ENCODE measurements at regions not wholly inside any gene's neighbourhood (a gene's known extent, or its start where the extent isn't known, plus 50 kb on each side); places are given as distances from the start of the nearest gene placed in this dataset.

- POLR2A ChIA-PET, result no interaction called here
- FAIRE-seq, result no peak
- H3K79me2 ChIP-seq (ENCODE audit: control insufficient read depth, insufficient read depth, low read length), result no peaks in the 10 kb centered on the region
- no peak overlapping the region for H3K4me3 ChIP-seq
- SMC1A ChIA-PET (ENCODE audit: uncharacterized antibody, unreplicated experiment), result no interaction called here
- in situ Hi-C loops (cut with MboI) (no loop called here), intact Hi-C loops (cut with micrococcal nuclease; ENCODE audit: unreplicated experiment) (no loop called here)
- TF ChIP-seq EED (IDR thresholded peaks at IDR 0.05; ENCODE audit: low read depth), result no peak
- no peak for TF ChIP-seq SREBF2 (IDR thresholded peaks at IDR 0.05; ENCODE audit: low read length)
- no peak for TF ChIP-seq NR2C1 (IDR thresholded peaks at IDR 0.05)
- no peak for TF ChIP-seq IKZF2 (IDR thresholded peaks at IDR 0.05)
- TF ChIP-seq, protein P1, sequence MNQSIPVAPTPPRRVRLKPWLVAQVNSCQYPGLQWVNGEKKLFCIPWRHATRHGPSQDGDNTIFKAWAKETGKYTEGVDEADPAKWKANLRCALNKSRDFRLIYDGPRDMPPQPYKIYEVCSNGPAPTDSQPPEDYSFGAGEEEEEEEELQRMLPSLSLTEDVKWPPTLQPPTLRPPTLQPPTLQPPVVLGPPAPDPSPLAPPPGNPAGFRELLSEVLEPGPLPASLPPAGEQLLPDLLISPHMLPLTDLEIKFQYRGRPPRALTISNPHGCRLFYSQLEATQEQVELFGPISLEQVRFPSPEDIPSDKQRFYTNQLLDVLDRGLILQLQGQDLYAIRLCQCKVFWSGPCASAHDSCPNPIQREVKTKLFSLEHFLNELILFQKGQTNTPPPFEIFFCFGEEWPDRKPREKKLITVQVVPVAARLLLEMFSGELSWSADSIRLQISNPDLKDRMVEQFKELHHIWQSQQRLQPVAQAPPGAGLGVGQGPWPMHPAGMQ (IDR thresholded peaks at IDR 0.05; ENCODE audit: borderline replicate concordance), result no peak
- no peak for TF ChIP-seq TBL1XR1 (IDR thresholded peaks at IDR 0.05; ENCODE audit: low read depth, low read length)
- no peak for TF ChIP-seq CBX5 (IDR thresholded peaks at IDR 0.05; ENCODE audit: low read depth)
- no peak for TF ChIP-seq CBX3 (IDR thresholded peaks at IDR 0.05; ENCODE audit: borderline replicate concordance, low read depth)
- no peak overlapping the region for H3K9ac ChIP-seq (ENCODE audit: control insufficient read depth, insufficient read depth, low read length)
- no peak for DNase-seq (ENCODE audit: low read depth, low spot score)
- no peaks in the 10 kb centered on the region for H3K9me3 ChIP-seq (replicated peaks; ENCODE audit: control insufficient read depth, insufficient read depth, low read length)
- 9% methylated on average over 3 of the region's 4 CpGs for WGBS (ENCODE audit: insufficient coverage, insufficient replicate concordance, low lambda C conversion rate, missing lambda C conversion rate)
- no peaks in the 10 kb centered on the region for H3K4me1 ChIP-seq (ENCODE audit: control insufficient read depth, insufficient read depth, low read length)
- no peak for ATAC-seq
- RAD21 ChIA-PET (ENCODE audit: unreplicated experiment), result no interaction called here
- no peak overlapping the region for H3K27ac ChIP-seq (ENCODE audit: control insufficient read depth, insufficient read depth)
- no TSS peak for BruUV-seq (replicated peaks)
- no peak overlapping the region for H2AFZ ChIP-seq (ENCODE audit: control insufficient read depth, low read depth, low read length)
- no peak overlapping the region for H3K4me2 ChIP-seq (ENCODE audit: control insufficient read depth, insufficient read depth)
- H3K36me3 ChIP-seq (ENCODE audit: control insufficient read depth in 2 of 2, insufficient read depth in 2 of 2, low read length in 1 of 2), result no peaks in the 10 kb centered on the region
- no peaks in the 10 kb centered on the region for H3K27me3 ChIP-seq (replicated peaks in 1 of 2; ENCODE audit: control insufficient read depth in 2 of 2, insufficient read depth in 2 of 2, low read length in 1 of 2)
- CTCF ChIA-PET, result no interaction called here
- no peaks in the 10 kb centered on the region for H4K20me1 ChIP-seq (ENCODE audit: control insufficient read depth, insufficient read depth)
Measured at GRCh38 chr5:166093312-166093711, 2198.1 kb upstream of the WWC1 start.

GRCh38 chr5:166102947-166103346 is 2188.5 kb upstream of the WWC1 start:
- H3K9ac ChIP-seq (ENCODE audit: control insufficient read depth, insufficient read depth, low read length), result no peak overlapping the region
- no peaks in the 10 kb centered on the region for H3K9me3 ChIP-seq (replicated peaks; ENCODE audit: control insufficient read depth, insufficient read depth, low read length)
- intact Hi-C loops (cut with micrococcal nuclease; ENCODE audit: unreplicated experiment) (no loop called here), in situ Hi-C loops (cut with MboI) (no loop called here)
- H3K79me2 ChIP-seq (ENCODE audit: control insufficient read depth, insufficient read depth, low read length), result no peaks in the 10 kb centered on the region
- no peak for DNase-seq (ENCODE audit: low read depth, low spot score)
- H3K36me3 ChIP-seq (ENCODE audit: control insufficient read depth in 2 of 2, insufficient read depth in 2 of 2, low read length in 1 of 2), result no peaks in the 10 kb centered on the region
- no peak for ATAC-seq
- H3K4me2 ChIP-seq (ENCODE audit: control insufficient read depth, insufficient read depth), result no peak overlapping the region
- H3K4me1 ChIP-seq (ENCODE audit: control insufficient read depth, insufficient read depth, low read length), result no peaks in the 10 kb centered on the region
- BruUV-seq (replicated peaks), result no TSS peak
- H3K27ac ChIP-seq (ENCODE audit: control insufficient read depth, insufficient read depth), result no peak overlapping the region
- H3K4me3 ChIP-seq, result no peak overlapping the region
- ChIA-PET CTCF (no interaction called here), POLR2A (no interaction called here), RAD21 (ENCODE audit: unreplicated experiment) (no interaction called here), SMC1A (ENCODE audit: uncharacterized antibody, unreplicated experiment) (no interaction called here)
- WGBS (ENCODE audit: insufficient coverage, insufficient replicate concordance, low lambda C conversion rate, missing lambda C conversion rate), result 43% methylated on average over 10 of the region's 10 CpGs
- no peak overlapping the region for H2AFZ ChIP-seq (ENCODE audit: control insufficient read depth, low read depth, low read length)
- H3K27me3 ChIP-seq (replicated peaks in 1 of 2; ENCODE audit: control insufficient read depth in 2 of 2, insufficient read depth in 2 of 2, low read length in 1 of 2), result no peaks in the 10 kb centered on the region
- FAIRE-seq, result no peak
- no peaks in the 10 kb centered on the region for H4K20me1 ChIP-seq (ENCODE audit: control insufficient read depth, insufficient read depth)
- no peak for TF ChIP-seq GATAD2B (conservative IDR thresholded peaks at IDR 0.05; ENCODE audit: low read depth)
- TF ChIP-seq CBFB (IDR thresholded peaks at IDR 0.05; ENCODE audit: low read depth), result no peak
- TF ChIP-seq, protein P2, sequence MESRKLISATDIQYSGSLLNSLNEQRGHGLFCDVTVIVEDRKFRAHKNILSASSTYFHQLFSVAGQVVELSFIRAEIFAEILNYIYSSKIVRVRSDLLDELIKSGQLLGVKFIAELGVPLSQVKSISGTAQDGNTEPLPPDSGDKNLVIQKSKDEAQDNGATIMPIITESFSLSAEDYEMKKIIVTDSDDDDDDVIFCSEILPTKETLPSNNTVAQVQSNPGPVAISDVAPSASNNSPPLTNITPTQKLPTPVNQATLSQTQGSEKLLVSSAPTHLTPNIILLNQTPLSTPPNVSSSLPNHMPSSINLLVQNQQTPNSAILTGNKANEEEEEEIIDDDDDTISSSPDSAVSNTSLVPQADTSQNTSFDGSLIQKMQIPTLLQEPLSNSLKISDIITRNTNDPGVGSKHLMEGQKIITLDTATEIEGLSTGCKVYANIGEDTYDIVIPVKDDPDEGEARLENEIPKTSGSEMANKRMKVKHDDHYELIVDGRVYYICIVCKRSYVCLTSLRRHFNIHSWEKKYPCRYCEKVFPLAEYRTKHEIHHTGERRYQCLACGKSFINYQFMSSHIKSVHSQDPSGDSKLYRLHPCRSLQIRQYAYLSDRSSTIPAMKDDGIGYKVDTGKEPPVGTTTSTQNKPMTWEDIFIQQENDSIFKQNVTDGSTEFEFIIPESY (IDR thresholded peaks at IDR 0.05), result no peak
- no peak for TF ChIP-seq SMAD5 (IDR thresholded peaks at IDR 0.05; ENCODE audit: low read depth)
- no peak for TF ChIP-seq TARDBP (IDR thresholded peaks at IDR 0.05; ENCODE audit: borderline replicate concordance)
- TF ChIP-seq, protein P3, sequence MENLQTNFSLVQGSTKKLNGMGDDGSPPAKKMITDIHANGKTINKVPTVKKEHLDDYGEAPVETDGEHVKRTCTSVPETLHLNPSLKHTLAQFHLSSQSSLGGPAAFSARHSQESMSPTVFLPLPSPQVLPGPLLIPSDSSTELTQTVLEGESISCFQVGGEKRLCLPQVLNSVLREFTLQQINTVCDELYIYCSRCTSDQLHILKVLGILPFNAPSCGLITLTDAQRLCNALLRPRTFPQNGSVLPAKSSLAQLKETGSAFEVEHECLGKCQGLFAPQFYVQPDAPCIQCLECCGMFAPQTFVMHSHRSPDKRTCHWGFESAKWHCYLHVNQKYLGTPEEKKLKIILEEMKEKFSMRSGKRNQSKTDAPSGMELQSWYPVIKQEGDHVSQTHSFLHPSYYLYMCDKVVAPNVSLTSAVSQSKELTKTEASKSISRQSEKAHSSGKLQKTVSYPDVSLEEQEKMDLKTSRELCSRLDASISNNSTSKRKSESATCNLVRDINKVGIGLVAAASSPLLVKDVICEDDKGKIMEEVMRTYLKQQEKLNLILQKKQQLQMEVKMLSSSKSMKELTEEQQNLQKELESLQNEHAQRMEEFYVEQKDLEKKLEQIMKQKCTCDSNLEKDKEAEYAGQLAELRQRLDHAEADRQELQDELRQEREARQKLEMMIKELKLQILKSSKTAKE (IDR thresholded peaks at IDR 0.05; ENCODE audit: low read depth, poor library complexity, severe bottlenecking), result no peak
- TF ChIP-seq CEBPB (IDR thresholded peaks at IDR 0.05; ENCODE audit: borderline replicate concordance in 1 of 2, low read depth in 2 of 2, low read length in 2 of 2), result no peak
- no peak for TF ChIP-seq RUNX3 (IDR thresholded peaks at IDR 0.05; ENCODE audit: low read length)

All from GM12878 (cell line).